ENCODE measurements at regions not wholly inside any gene's neighbourhood (a gene's known extent, or its start where the extent isn't known, plus 50 kb on each side); places are given as distances from the start of the nearest gene placed in this dataset.

DNA sequence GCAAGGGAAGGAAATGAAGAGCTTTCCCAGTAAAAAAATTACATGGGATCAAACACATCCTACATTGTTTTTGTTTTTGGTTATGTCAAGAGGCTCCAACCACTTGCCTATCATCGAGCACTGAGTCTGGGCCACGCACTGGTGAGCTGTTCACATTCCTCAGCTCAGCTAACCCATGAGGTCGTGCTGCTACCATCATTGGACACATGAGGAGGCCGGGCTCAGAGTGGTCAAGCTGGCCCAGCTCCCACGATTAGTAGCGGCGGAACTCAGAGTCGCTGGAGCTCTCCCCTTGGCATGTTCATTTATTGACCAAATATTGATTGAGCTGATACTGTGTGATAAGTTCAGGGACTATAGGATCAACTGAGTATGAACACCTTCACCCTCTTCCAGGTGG is 164.9 kb downstream of the CDH26 start:
- DNase-seq (ENCODE audit: insufficient read length, low spot score) (no peak), FAIRE-seq (no peak)
- TF ChIP-seq POU2F2 (IDR thresholded peaks at IDR 0.05; ENCODE audit: low read depth, low read length) (no peak), POLR2A (IDR thresholded peaks at IDR 0.05; ENCODE audit: low read depth, low read length) (no peak), POLR2AphosphoS5 (IDR thresholded peaks at IDR 0.05; ENCODE audit: low read depth, low read length) (no peak), SPI1 (IDR thresholded peaks at IDR 0.05; ENCODE audit: low read depth, low read length) (no peak), PAX5 (IDR thresholded peaks at IDR 0.05; ENCODE audit: insufficient read depth, low read length, severe bottlenecking) (no peak), TAF1 (IDR thresholded peaks at IDR 0.05; ENCODE audit: low read depth, low read length) (no peak)

GRCh38 chr20:60123652-60124051 is 165.4 kb downstream of the CDH26 start:
- no peak for TF ChIP-seq PAX5 (IDR thresholded peaks at IDR 0.05; ENCODE audit: insufficient read depth, low read length, severe bottlenecking)
- no peak for TF ChIP-seq TAF1 (IDR thresholded peaks at IDR 0.05; ENCODE audit: low read depth, low read length)
- no peak for TF ChIP-seq POLR2A (IDR thresholded peaks at IDR 0.05; ENCODE audit: low read depth, low read length)
- no peak for TF ChIP-seq POLR2AphosphoS5 (IDR thresholded peaks at IDR 0.05; ENCODE audit: low read depth, low read length)
- no peak for TF ChIP-seq POU2F2 (IDR thresholded peaks at IDR 0.05; ENCODE audit: low read depth, low read length)
- TF ChIP-seq SPI1 (IDR thresholded peaks at IDR 0.05; ENCODE audit: low read depth, low read length): no peak
- FAIRE-seq (no peak), DNase-seq (ENCODE audit: insufficient read length, low spot score) (no peak)

- FAIRE-seq (no peak), DNase-seq (ENCODE audit: insufficient read length, low spot score) (no peak)
- TF ChIP-seq POLR2A (IDR thresholded peaks at IDR 0.05; ENCODE audit: low read depth, low read length) (no peak), POLR2AphosphoS5 (IDR thresholded peaks at IDR 0.05; ENCODE audit: low read depth, low read length) (no peak), PAX5 (IDR thresholded peaks at IDR 0.05; ENCODE audit: insufficient read depth, low read length, severe bottlenecking) (no peak), TAF1 (IDR thresholded peaks at IDR 0.05; ENCODE audit: low read depth, low read length) (no peak)
Observed at GRCh38 chr20:60124776-60125381, 166.7 kb downstream of the CDH26 start.

DNA sequence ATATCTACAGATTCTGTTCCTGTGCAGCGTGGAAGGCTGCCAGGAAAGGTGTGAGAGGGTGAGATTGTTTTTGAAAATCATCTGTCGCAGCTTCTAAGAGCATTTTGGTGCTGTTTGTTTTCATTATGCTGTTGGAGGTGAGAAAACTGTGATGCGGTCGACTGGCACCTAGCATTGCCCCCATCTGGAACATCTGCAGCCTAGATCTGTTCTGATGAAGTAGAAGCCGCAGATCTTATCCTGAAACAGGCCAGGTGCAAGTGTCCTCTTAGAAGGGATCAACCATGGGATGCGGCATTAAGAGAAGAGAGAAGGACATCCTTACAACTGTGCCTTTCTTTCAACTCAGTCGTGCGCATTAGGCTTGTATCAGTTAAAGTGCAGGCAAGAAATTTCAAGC is 167.3 kb downstream of the CDH26 start:
- no peak for DNase-seq (ENCODE audit: insufficient read length, low spot score)
- FAIRE-seq: no peak
- TF ChIP-seq TAF1 (IDR thresholded peaks at IDR 0.05; ENCODE audit: low read depth, low read length) (no peak), POLR2AphosphoS5 (IDR thresholded peaks at IDR 0.05; ENCODE audit: low read depth, low read length) (no peak), SPI1 (IDR thresholded peaks at IDR 0.05; ENCODE audit: low read depth, low read length) (no peak), POLR2A (IDR thresholded peaks at IDR 0.05; ENCODE audit: low read depth, low read length) (no peak), PAX5 (IDR thresholded peaks at IDR 0.05; ENCODE audit: insufficient read depth, low read length, severe bottlenecking) (no peak), POU2F2 (IDR thresholded peaks at IDR 0.05; ENCODE audit: low read depth, low read length) (no peak)

- no peak for FAIRE-seq
- no peak for DNase-seq (ENCODE audit: insufficient read length, low spot score)
Observed at GRCh38 chr20:60126975-60127374, 168.8 kb downstream of the CDH26 start.

GRCh38 chr20:60131375-60131774 is 173.2 kb downstream of the CDH26 start:
- no peak for TF ChIP-seq POLR2A (IDR thresholded peaks at IDR 0.05; ENCODE audit: low read depth, low read length)
- TF ChIP-seq PAX5 (IDR thresholded peaks at IDR 0.05; ENCODE audit: insufficient read depth, low read length, severe bottlenecking): no peak
- no peak for TF ChIP-seq SPI1 (IDR thresholded peaks at IDR 0.05; ENCODE audit: low read depth, low read length)
- no peak for TF ChIP-seq TAF1 (IDR thresholded peaks at IDR 0.05; ENCODE audit: low read depth, low read length)
- no peak for TF ChIP-seq POLR2AphosphoS5 (IDR thresholded peaks at IDR 0.05; ENCODE audit: low read depth, low read length)
- no peak for TF ChIP-seq POU2F2 (IDR thresholded peaks at IDR 0.05; ENCODE audit: low read depth, low read length)
- FAIRE-seq (no peak), DNase-seq (ENCODE audit: insufficient read length, low spot score) (no peak)

More at GRCh38 chr20:60126975-60127374, 168.8 kb downstream of the CDH26 start:
- no peak for TF ChIP-seq POLR2A (IDR thresholded peaks at IDR 0.05; ENCODE audit: low read depth, low read length)
- TF ChIP-seq SPI1 (IDR thresholded peaks at IDR 0.05; ENCODE audit: low read depth, low read length): no peak
- TF ChIP-seq POLR2AphosphoS5 (IDR thresholded peaks at IDR 0.05; ENCODE audit: low read depth, low read length): no peak
- no peak for TF ChIP-seq PAX5 (IDR thresholded peaks at IDR 0.05; ENCODE audit: insufficient read depth, low read length, severe bottlenecking)
- no peak for TF ChIP-seq POU2F2 (IDR thresholded peaks at IDR 0.05; ENCODE audit: low read depth, low read length)
- TF ChIP-seq TAF1 (IDR thresholded peaks at IDR 0.05; ENCODE audit: low read depth, low read length): no peak

GRCh38 chr20:60132162-60132826 is 174.1 kb downstream of the CDH26 start:
- no peak for FAIRE-seq
- no peak for DNase-seq (ENCODE audit: insufficient read length, low spot score)

GRCh38 chr20:60132827-60133670 is 174.8 kb downstream of the CDH26 start:
- DNase-seq (ENCODE audit: insufficient read length, low spot score) (no peak), FAIRE-seq (no peak)
- TF ChIP-seq PAX5 (IDR thresholded peaks at IDR 0.05; ENCODE audit: insufficient read depth, low read length, severe bottlenecking): no peak
- no peak for TF ChIP-seq SPI1 (IDR thresholded peaks at IDR 0.05; ENCODE audit: low read depth, low read length)
- no peak for TF ChIP-seq POLR2A (IDR thresholded peaks at IDR 0.05; ENCODE audit: low read depth, low read length)

More at GRCh38 chr20:60132162-60132826, 174.1 kb downstream of the CDH26 start:
- TF ChIP-seq POLR2AphosphoS5 (IDR thresholded peaks at IDR 0.05; ENCODE audit: low read depth, low read length): no peak

DNA sequence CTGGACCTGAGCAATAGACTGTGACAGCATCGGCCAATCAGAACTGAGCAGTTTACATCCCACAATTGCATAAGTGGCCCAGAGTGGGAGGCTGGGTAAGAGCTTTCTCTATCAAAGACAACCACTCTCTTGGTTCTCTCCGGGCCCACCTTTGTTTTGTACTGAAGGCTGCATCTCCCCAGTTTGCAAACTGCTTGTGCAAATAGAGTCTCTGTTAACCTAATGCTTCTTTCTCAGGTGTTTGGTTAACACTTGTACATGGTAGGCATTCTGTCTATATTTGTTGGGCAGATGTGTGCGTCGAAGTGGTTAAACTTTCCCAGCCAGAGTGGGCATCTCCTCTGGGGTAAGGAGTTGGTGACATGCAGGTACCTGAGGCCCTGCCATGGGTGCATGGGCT is 177.1 kb downstream of the CDH26 start:
- DNase-seq (ENCODE audit: insufficient read length, low spot score): no peak
- FAIRE-seq: no peak
- TF ChIP-seq POU2F2 (IDR thresholded peaks at IDR 0.05; ENCODE audit: low read depth, low read length): no peak
- TF ChIP-seq SPI1 (IDR thresholded peaks at IDR 0.05; ENCODE audit: low read depth, low read length): no peak
- no peak for TF ChIP-seq TAF1 (IDR thresholded peaks at IDR 0.05; ENCODE audit: low read depth, low read length)
- TF ChIP-seq POLR2AphosphoS5 (IDR thresholded peaks at IDR 0.05; ENCODE audit: low read depth, low read length): no peak
- TF ChIP-seq PAX5 (IDR thresholded peaks at IDR 0.05; ENCODE audit: insufficient read depth, low read length, severe bottlenecking): no peak
- TF ChIP-seq POLR2A (IDR thresholded peaks at IDR 0.05; ENCODE audit: low read depth, low read length): no peak

Measured in GM12891 (cell line).